Subcutaneous abdominal adipose tissue (tissue), 5 donors: ENCODE measurements at regions not wholly inside any gene's neighbourhood (a gene's known extent, or its start where the extent isn't known, plus 50 kb on each side); places are given as distances from the start of the nearest gene placed in this dataset.
"Not testable (repeated sequence)": the region's sequence is repeated elsewhere in the genome, so short reads cannot be mapped to it uniquely, and the experiment has no call there.

Source experiments
- H3K27ac ChIP-seq: one replicate; pipeline ENCODE4 v1.7.0; 2013; ENCODE audit warnings: low read depth, mild to moderate bottlenecking, inconsistent platforms, low read length, moderate library complexity
- H3K27me3 ChIP-seq, 5 donors: one replicate each; pipeline ENCODE4 v1.7.0; 2013; ENCODE audit warnings: low read length in 5 of 5, inconsistent platforms in 1 of 5; ENCODE audit not compliant: control insufficient read depth in 5 of 5, insufficient read depth in 4 of 5
- H3K36me3 ChIP-seq, 5 donors: one replicate each; pipeline ENCODE4 v1.7.0; 2013; ENCODE audit warnings: low read length in 5 of 5; ENCODE audit not compliant: control insufficient read depth in 5 of 5, insufficient read depth in 5 of 5
- H3K4me1 ChIP-seq, 5 donors: one replicate each; pipeline ENCODE4 v1.7.0; 2013; ENCODE audit warnings: low read length in 5 of 5, mild to moderate bottlenecking in 3 of 5, moderate library complexity in 1 of 5; ENCODE audit not compliant: control insufficient read depth in 5 of 5, insufficient read depth in 5 of 5
- H3K4me3 ChIP-seq, 5 donors: one replicate each; pipeline ENCODE4 v1.7.0; 2013; ENCODE audit warnings: low read length in 5 of 5, low read depth in 1 of 5
- H3K9ac ChIP-seq, 5 donors: one replicate each; pipeline ENCODE4 v1.7.0; 2013; ENCODE audit warnings: low read length in 5 of 5, mild to moderate bottlenecking in 4 of 5, moderate library complexity in 3 of 5
- H3K9me3 ChIP-seq, 5 donors: one replicate each; pipeline ENCODE4 v1.7.0; 2013; ENCODE audit warnings: low read length in 5 of 5; ENCODE audit not compliant: control insufficient read depth in 5 of 5
- donor health status: healthy.
- donor health status: healthy.
- donor health status: healthy.
- donor health status: healthy.
- donor health status: healthy.

- H3K4me3 ChIP-seq: no peak overlapping the region
- H3K27me3 ChIP-seq: no peaks in the 10 kb centered on the region
- no peak overlapping the region for H3K9ac ChIP-seq
- H3K4me1 ChIP-seq: peaks cover 0 to 7% (median 0%) of the 10 kb centered on the region in 5 donors
- peaks cover 0 to 3% (median 0%) of the 10 kb centered on the region in 5 donors for H3K9me3 ChIP-seq
- no peak overlapping the region for H3K27ac ChIP-seq
- H3K36me3 ChIP-seq: no peaks in the 10 kb centered on the region
These were observed 923.2 kb downstream of the NLGN4X start for GRCh38 chrX:5305452-5305851.

GRCh38 chrX:5295004-5295403 lies 933.7 kb downstream of the NLGN4X start:
- Histone ChIP-seq H3K27me3 (peaks cover 0 to 2% (median 0%) of the 10 kb centered on the region in 5 donors), H3K9me3 (peaks cover 0 to 6% (median 2%) of the 10 kb centered on the region in 5 donors), H3K36me3 (no peaks in the 10 kb centered on the region), H3K9ac (no peak overlapping the region), H3K27ac (no peak overlapping the region), H3K4me3 (no peak overlapping the region), H3K4me1 (no peaks in the 10 kb centered on the region)

GRCh38 chrX:5290635-5291034 lies 938.0 kb downstream of the NLGN4X start:
- Histone ChIP-seq H3K4me3 (no peak overlapping the region), H3K4me1 (no peaks in the 10 kb centered on the region), H3K36me3 (no peaks in the 10 kb centered on the region), H3K27ac (no peak overlapping the region), H3K9ac (no peak overlapping the region), H3K9me3 (peaks cover 0 to 11% (median 7%) of the 10 kb centered on the region in 5 donors), H3K27me3 (no peaks in the 10 kb centered on the region)

- H3K36me3 ChIP-seq, H3K4me3 ChIP-seq, H3K27ac ChIP-seq, H3K9ac ChIP-seq, H3K27me3 ChIP-seq, H3K4me1 ChIP-seq: not testable (repeated sequence)
- H3K9me3 ChIP-seq: peaks cover 0 to 11% (median 7%) of the 10 kb centered on the region in 5 donors
These were observed 938.7 kb downstream of the NLGN4X start for GRCh38 chrX:5289949-5290348.

GRCh38 chrX:5278908-5279307 lies 949.8 kb downstream of the NLGN4X start:
- H3K27ac ChIP-seq: no peak overlapping the region
- no peaks in the 10 kb centered on the region for H3K27me3 ChIP-seq

GRCh38 chrX:5265324-5265850 lies 963.3 kb downstream of the NLGN4X start:
- H3K27ac ChIP-seq: no peak overlapping the region
- H3K9me3 ChIP-seq: peaks cover 0 to 3% (median 0%) of the 10 kb centered on the region in 5 donors
- no peaks in the 10 kb centered on the region for H3K4me1 ChIP-seq
- H3K36me3 ChIP-seq: no peaks in the 10 kb centered on the region
- no peaks in the 10 kb centered on the region for H3K27me3 ChIP-seq
- H3K4me3 ChIP-seq: no peak overlapping the region
- H3K9ac ChIP-seq: no peak overlapping the region

More at GRCh38 chrX:5278908-5279307, 949.8 kb downstream of the NLGN4X start:
- Histone ChIP-seq H3K9me3 (no peaks in the 10 kb centered on the region), H3K4me1 (no peaks in the 10 kb centered on the region), H3K36me3 (no peaks in the 10 kb centered on the region), H3K9ac (no peak overlapping the region), H3K4me3 (no peak overlapping the region)

- no peak overlapping the region for H3K4me3 ChIP-seq
- H3K4me1 ChIP-seq: no peaks in the 10 kb centered on the region
- no peak overlapping the region for H3K27ac ChIP-seq
- no peaks in the 10 kb centered on the region for H3K36me3 ChIP-seq
- H3K9me3 ChIP-seq: peaks cover 0 to 4% (median 0%) of the 10 kb centered on the region in 5 donors
- no peaks in the 10 kb centered on the region for H3K27me3 ChIP-seq
- H3K9ac ChIP-seq: no peak overlapping the region
These were observed 978.6 kb downstream of the NLGN4X start for GRCh38 chrX:5250106-5250505.

GRCh38 chrX:5242091-5242790 lies 986.4 kb downstream of the NLGN4X start:
- peaks cover 0 to 3% (median 0%) of the 10 kb centered on the region in 5 donors for H3K27me3 ChIP-seq
- H3K36me3 ChIP-seq: no peaks in the 10 kb centered on the region
- peaks cover 0 to 3% (median 0%) of the 10 kb centered on the region in 5 donors for H3K9me3 ChIP-seq
- H3K9ac ChIP-seq: no peak overlapping the region
- no peak overlapping the region for H3K27ac ChIP-seq
- no peaks in the 10 kb centered on the region for H3K4me1 ChIP-seq
- H3K4me3 ChIP-seq: no peak overlapping the region

- H3K4me1 ChIP-seq: peaks cover 0 to 5% (median 0%) of the 10 kb centered on the region in 5 donors
- peaks cover 0 to 3% (median 0%) of the 10 kb centered on the region in 5 donors for H3K9me3 ChIP-seq
- H3K27me3 ChIP-seq: no peaks in the 10 kb centered on the region
- no peaks in the 10 kb centered on the region for H3K36me3 ChIP-seq
- H3K4me3 ChIP-seq: no peak overlapping the region
- H3K9ac ChIP-seq: no peak overlapping the region
- no peak overlapping the region for H3K27ac ChIP-seq
These were observed 991.9 kb downstream of the NLGN4X start for GRCh38 chrX:5236749-5237148.

- H3K27ac ChIP-seq: no peak overlapping the region
- no peaks in the 10 kb centered on the region for H3K27me3 ChIP-seq
- H3K36me3 ChIP-seq: no peaks in the 10 kb centered on the region
- H3K4me1 ChIP-seq: peaks cover 0 to 5% (median 0%) of the 10 kb centered on the region in 5 donors
- H3K9ac ChIP-seq: no peak overlapping the region
- peak overlapping the region in 1 of 5 donors; percentile 7 for H3K4me3 ChIP-seq
- peaks cover 0 to 3% (median 0%) of the 10 kb centered on the region in 5 donors for H3K9me3 ChIP-seq
These were observed 992.6 kb downstream of the NLGN4X start for GRCh38 chrX:5236096-5236495.
